Bronchial epithelial cell (primary cell): ENCODE measurements at regions not wholly inside any gene's neighbourhood (a gene's known extent, or its start where the extent isn't known, plus 50 kb on each side); places are given as distances from the start of the nearest gene placed in this dataset.

ENCODE experiments used
- DNase-seq: peaks from one replicate; pipeline ENCODE4 v3.0.0-alpha.2; 2010; ENCODE audit warnings: low read depth
- FAIRE-seq: peaks from 2 replicates; lab custom pipeline; 2011; peaks lifted over from hg19 to GRCh38; lab: Jason Lieb, UNC
- H3K27me3 ChIP-seq: 2 replicates; pipeline ENCODE4 v1.5.1; 2011; ENCODE audit warnings: low read length; ENCODE audit not compliant: control insufficient read depth, insufficient read depth
- H3K36me3 ChIP-seq: 2 replicates; pipeline ENCODE4 v1.5.1; 2011; ENCODE audit warnings: low read length; ENCODE audit not compliant: control insufficient read depth, insufficient read depth
- H3K4me3 ChIP-seq: 2 replicates; pipeline ENCODE4 v1.5.1; 2011; ENCODE audit warnings: mild to moderate bottlenecking, low read depth, low read length, control low read depth
- TF ChIP-seq, protein P1 (sequence below): IDR thresholded peaks from 2 replicates; pipeline ENCODE4 v1.5.1; 2011; ENCODE audit warnings: mild to moderate bottlenecking, moderate library complexity, low read length, control low read depth, inconsistent platforms; ENCODE audit not compliant: insufficient read depth, severe bottlenecking

DNA sequence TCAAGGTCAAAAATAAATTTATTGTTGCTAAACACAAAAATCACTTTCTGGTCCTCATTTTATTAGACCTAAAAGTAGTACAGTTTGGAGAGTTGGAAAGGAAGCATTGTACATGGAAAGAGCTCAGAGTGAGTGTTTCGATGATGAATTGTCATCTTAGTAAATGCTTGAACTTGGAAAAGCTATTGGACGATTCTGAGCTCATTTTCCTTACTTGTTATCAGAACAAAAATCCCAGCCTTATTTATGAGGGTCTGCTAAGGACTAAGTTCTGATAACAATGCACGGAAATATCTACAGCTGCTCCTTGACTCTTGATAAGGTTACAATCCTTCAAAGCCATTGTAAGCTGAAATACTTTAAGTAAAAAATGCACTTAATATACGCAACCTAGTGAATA lies 710.0 kb upstream of the PTBP2 start:
- H3K4me3 ChIP-seq = no peak overlapping the region
- DNase-seq (no peak), FAIRE-seq (no peak)
- TF ChIP-seq, protein P1, sequence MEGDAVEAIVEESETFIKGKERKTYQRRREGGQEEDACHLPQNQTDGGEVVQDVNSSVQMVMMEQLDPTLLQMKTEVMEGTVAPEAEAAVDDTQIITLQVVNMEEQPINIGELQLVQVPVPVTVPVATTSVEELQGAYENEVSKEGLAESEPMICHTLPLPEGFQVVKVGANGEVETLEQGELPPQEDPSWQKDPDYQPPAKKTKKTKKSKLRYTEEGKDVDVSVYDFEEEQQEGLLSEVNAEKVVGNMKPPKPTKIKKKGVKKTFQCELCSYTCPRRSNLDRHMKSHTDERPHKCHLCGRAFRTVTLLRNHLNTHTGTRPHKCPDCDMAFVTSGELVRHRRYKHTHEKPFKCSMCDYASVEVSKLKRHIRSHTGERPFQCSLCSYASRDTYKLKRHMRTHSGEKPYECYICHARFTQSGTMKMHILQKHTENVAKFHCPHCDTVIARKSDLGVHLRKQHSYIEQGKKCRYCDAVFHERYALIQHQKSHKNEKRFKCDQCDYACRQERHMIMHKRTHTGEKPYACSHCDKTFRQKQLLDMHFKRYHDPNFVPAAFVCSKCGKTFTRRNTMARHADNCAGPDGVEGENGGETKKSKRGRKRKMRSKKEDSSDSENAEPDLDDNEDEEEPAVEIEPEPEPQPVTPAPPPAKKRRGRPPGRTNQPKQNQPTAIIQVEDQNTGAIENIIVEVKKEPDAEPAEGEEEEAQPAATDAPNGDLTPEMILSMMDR = no peak
- no peaks in the 10 kb centered on the region for H3K36me3 ChIP-seq
- no peaks in the 10 kb centered on the region for H3K27me3 ChIP-seq

DNA sequence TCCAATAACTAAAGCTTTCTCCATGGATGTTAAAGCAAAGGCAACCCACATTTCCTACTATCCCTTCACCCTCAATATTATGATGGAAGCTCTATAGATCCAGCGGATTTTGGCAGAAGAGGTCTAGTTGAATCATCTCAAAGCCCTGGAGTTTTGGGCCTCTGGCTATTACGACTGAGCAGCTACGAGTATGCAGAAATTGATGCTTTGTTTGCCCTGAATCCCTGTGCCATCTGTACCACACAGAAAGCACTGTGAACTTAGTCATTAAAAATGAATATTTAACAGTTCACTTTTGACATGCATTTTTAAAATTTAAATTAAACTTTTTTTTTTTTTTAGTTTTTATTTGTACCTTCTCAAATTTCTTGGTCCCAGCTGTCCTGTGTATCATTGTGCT lies 705.4 kb upstream of the PTBP2 start:
- no peak overlapping the region for H3K4me3 ChIP-seq
- TF ChIP-seq, protein P1 = no peak
- no peaks in the 10 kb centered on the region for H3K27me3 ChIP-seq
- DNase-seq (no peak), FAIRE-seq (no peak)
- H3K36me3 ChIP-seq = no peaks in the 10 kb centered on the region

DNA sequence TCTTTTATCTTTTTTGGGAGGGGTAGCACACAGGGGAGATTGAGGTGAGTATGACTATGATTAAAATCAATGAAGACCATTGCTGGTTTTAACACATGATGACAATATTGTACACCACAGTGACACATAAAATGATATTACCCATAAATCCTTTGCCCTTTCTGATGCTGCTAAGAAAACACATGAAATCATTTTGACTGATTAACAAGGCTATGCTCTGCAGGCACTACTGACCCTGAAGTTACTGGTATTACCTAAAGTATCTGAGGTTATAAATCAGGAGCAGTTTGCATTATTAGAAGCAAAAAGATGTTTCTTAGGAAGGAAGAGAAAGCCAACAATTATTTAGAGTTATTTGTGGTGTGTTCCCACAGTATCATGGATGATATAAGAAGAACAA lies 701.2 kb upstream of the PTBP2 start:
- FAIRE-seq (no peak), DNase-seq (no peak)
- Histone ChIP-seq H3K27me3 (no peaks in the 10 kb centered on the region), H3K4me3 (no peak overlapping the region), H3K36me3 (no peaks in the 10 kb centered on the region)
- TF ChIP-seq, protein P1 = no peak

DNA sequence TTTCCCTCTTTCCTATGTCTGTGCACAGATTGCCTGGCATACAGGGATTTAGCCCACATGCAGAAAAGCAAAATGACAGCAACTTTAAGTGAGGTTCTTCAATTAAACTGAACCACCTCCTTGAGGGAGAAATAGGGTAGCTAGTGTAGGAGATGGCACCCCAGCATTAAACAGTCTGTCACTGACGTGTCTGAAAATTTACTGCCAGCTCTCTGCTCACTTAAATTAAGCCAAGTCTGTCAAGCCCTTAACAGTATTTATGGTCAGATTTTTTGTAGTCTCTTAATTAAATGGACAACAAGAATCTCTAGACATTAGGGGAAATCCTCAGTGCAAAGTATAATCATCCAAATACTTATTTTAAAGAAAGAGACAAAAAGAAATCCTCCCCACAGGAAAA lies 696.5 kb upstream of the PTBP2 start:
- Histone ChIP-seq H3K4me3 (no peak overlapping the region), H3K27me3 (no peaks in the 10 kb centered on the region), H3K36me3 (no peaks in the 10 kb centered on the region)
- FAIRE-seq (no peak), DNase-seq (no peak)
- TF ChIP-seq, protein P1 = no peak

DNA sequence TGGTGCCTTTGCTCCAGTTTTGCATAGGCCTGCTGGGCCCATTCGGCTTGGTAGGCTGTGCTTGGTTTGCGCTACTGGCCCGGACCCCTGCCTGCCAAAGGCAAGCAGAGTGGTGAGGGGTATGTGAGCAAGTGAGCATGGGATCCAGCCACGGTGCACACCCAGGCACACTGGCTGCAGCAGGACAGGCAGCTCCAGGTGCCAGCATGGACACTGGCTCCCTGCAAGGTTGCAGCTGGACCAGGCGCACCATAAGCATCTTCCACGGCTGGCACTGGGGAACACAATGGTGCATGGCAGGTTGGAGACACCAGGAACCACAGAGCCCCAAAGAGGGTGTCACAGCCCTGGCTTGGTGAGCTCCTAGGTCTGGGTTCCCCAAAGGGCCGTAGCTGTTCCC lies 693.5 kb upstream of the PTBP2 start:
- Histone ChIP-seq H3K27me3 (no peaks in the 10 kb centered on the region), H3K4me3 (no peak overlapping the region), H3K36me3 (no peaks in the 10 kb centered on the region)
- TF ChIP-seq, protein P1 = no peak
- no peak for DNase-seq
- no peak for FAIRE-seq

DNA sequence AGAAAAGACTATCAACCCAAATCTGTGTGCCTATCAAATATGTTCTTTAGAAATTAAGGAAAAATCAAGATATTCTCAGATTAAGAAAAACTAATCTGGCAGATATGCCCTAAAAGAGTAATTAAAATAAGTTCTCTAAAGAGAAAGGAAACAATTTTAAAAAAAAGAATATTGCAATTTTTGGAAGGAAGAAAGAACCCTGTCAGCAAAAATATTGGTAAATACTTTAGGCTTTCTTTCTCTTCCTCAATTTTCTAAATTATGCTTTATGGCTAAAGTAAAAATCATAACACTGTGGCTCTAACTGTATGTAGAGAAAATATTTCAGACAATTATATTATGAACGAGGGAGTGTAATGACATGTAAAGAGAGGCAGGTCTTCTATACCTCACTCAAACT lies 691.3 kb upstream of the PTBP2 start:
- DNase-seq (no peak), FAIRE-seq (no peak)
- Histone ChIP-seq H3K4me3 (no peak overlapping the region), H3K27me3 (no peaks in the 10 kb centered on the region), H3K36me3 (no peaks in the 10 kb centered on the region)
- TF ChIP-seq, protein P1 = no peak
